ENCODE measurements at regions not wholly inside any gene's neighbourhood (a gene's known extent, or its start where the extent isn't known, plus 50 kb on each side); places are given as distances from the start of the nearest gene placed in this dataset.
"Not testable (repeated sequence)": the region's sequence is repeated elsewhere in the genome, so short reads cannot be mapped to it uniquely, and the experiment has no call there.

DNA sequence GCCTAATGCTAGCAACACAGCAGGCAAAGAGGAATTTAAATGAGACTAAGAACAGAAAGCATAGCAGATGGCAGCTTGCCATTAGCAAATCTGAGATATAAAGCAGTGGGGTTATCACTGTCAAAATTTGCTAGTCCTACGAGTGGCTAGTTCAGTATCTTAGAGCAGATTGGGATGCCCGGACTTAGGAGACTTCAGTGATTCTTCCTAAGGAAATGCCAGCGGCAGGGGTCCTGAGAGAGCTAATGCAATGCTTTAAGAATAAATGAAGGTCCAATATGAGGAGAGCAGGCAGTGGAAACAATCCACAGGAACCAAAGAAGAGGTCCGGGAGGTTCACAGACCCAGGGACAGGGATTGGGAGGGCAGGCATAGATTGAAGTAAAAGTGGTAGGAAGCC is 169.3 kb upstream of the NPSR1 start:
- no peak for DNase-seq

- DNase-seq = no peak
Measured at GRCh38 chr7:34491899-34492298, 166.1 kb upstream of the NPSR1 start.

GRCh38 chr7:34493752-34494151 is 164.3 kb upstream of the NPSR1 start:
- DNase-seq = no peak

DNA sequence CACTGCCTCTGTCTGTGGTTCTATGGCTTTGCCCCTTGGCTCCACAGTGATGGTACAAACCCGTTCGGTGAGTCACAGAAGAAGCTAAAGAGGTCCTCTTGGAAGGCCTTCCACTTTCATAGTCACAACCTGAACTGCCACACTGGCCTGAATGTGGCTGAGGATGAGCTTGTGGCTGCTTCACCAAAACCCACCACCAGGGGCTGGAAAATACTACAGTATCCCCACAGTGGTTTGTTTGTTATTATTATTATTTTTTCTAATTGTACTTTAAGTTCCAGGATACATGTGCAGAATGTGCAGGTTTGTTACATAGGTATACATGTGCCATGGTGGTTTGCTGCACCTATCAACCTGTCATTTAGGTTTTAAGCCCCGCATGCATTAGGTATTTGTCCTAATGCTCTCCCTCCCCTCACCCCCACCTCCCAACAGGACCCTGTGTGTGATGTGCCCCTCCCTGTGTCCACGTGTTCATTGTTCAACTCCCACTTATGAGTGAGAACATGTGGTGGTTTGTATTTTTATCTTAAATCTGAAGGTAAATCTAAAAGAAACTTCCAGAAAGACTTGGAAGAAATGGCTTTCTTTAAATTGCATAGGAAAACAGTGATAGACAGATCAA is 160.8 kb upstream of the NPSR1 start:
- no peak for DNase-seq

DNA sequence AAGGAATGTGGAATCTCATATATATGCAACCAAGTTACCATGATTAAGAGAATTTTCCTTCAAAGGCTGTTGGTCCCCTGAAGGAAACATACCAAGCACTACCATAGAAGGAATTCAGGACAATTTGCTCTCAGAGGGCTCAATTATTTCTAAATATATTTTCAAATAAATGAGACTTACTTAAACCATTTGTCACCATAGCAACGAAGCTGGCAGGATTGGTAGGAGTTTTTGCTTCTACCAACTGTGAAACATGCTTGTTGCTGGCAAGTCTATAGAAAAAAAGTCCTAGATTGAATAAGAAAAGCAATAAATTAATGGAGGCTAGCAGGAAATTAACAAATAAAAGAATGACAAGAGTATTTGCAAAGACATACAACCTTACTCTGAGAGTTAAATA is 156.9 kb upstream of the NPSR1 start:
- DNase-seq = no peak

DNA sequence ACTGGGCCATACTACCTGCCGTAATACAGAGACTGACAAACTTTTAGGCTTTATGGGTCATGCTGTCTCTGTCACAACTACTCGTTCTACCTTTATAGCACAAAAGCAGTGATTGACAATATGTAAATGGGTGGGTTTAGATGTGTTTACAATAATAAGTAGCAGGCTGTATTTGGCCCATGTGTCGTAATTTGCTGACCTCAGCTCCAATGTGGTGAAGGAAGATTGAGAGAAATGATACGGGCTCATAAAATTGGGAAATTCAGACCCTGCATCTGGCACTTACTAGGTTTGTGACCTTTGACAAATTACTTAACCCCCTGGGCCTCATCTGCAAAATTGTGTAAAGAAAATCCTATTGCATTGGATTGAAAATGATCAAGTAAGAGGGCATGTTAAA is 150.8 kb upstream of the NPSR1 start:
- no peak for DNase-seq

DNA sequence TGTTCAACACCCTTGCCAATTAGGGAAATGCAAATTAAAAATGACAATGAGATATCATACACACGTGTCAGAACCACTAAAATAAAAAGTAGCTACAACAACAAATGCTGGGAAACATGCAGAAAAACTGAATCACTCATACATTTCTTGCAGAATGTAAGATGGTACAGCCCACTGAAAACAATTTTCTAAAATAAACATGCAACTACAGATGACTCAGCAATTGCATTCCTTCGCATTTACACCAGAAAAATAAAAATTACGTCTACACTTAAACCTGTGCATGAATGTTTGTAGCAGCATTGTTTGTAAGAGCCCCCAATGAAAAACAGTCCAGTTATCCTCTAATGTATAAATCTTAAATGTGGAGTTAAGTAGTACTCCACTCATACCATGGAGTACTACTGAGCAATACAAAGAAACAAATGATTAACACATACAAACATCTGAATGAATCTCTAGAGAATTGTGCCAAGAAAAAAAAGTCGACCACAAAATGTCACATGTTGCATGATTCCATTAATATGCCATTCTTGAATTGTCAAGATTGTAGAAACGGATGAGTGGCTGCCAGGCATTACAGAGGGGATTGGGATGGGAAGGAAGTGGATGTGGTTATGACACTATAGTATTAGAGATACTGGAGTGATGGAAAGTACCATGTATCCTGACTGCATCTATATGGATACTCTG is 134.6 kb upstream of the NPSR1 start:
- DNase-seq = no peak

GRCh38 chr7:34530259-34530658 is 127.8 kb upstream of the NPSR1 start:
- no peak for DNase-seq

DNA sequence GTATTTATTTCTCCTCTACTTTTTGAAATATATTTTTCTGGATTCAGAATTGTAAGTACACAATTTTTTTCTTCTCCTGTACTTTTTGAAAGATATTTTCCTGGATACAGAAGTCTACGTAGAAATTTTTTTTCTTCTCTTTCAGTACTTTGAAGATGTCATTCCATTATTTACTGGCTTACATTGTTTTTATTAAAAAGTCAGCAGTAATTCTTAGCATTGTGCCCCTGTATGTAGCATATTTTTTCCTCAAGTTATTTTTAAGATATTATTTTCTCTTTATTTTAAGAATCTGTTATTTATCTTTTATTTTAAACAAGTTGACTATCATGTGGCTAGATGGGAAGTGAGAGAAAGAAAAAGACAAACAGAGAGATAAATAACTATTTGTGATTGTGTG is 119.0 kb upstream of the NPSR1 start:
- no peak for DNase-seq

GRCh38 chr7:34544621-34545020 is 113.4 kb upstream of the NPSR1 start:
- DNase-seq = no peak

GRCh38 chr7:34550996-34551395 is 107.0 kb upstream of the NPSR1 start:
- DNase-seq = no peak

DNA sequence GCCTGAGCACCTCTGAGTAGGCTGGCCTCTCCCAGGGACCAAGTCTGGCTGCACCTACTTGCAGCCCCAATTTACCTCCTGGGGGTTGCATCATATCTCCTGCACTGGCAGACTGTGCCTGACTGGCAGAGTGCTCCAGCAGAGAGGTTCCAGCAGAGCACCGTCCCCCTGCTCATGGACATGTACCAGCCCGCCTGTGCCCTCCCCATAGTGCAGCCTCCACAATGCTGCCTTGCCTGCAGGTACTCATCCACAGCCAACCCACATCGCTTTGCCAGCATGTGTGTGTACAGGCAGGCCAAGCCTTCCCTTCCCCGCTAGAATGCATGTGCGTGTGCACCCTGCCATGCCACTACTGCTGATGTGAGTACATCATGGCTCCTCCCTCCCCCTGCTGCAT is 105.5 kb upstream of the NPSR1 start:
- DNase-seq = no peak

DNA sequence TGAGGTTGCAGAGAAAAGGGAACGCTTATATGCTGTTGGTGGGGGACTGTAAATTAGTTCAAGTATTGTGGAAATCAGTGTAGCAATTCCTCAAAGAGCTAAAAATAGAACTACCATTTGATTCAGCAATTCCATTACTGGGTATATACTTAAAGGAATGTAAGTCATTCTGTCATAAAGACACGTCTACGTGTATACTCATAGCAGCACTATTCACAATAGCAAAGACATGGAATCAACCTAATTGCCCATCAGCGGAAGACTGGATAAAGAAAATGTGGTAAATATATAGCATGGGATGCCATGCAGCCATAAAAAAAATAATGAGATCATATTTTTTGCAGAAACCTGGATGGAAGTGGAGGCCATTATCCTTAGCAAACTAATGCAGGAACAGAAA is 100.0 kb upstream of the NPSR1 start:
- no peak for DNase-seq

DNA sequence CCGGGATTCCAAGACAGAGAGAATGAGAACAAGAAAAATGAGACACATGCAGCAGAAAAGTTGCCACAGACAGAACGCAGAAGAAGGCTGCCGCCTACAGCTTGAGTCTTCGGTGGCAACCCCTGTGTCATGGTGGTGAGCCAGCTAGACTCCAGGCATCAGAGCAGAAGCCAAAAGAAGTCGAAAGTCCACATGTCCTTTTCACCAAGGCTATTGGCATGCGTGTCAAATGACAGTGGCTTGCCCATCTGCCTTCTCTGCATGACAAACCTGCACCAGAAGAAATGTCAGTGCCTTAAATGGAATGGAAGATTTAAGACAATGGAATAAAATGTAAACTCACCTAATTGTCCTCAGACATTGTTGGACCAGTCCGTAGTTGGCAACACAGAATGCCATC is 93.9 kb upstream of the NPSR1 start:
- DNase-seq = no peak

- peak in 1 of 2 experiments; percentile 4 for DNase-seq
Measured at GRCh38 chr7:34567906-34568305, 90.1 kb upstream of the NPSR1 start.

DNA sequence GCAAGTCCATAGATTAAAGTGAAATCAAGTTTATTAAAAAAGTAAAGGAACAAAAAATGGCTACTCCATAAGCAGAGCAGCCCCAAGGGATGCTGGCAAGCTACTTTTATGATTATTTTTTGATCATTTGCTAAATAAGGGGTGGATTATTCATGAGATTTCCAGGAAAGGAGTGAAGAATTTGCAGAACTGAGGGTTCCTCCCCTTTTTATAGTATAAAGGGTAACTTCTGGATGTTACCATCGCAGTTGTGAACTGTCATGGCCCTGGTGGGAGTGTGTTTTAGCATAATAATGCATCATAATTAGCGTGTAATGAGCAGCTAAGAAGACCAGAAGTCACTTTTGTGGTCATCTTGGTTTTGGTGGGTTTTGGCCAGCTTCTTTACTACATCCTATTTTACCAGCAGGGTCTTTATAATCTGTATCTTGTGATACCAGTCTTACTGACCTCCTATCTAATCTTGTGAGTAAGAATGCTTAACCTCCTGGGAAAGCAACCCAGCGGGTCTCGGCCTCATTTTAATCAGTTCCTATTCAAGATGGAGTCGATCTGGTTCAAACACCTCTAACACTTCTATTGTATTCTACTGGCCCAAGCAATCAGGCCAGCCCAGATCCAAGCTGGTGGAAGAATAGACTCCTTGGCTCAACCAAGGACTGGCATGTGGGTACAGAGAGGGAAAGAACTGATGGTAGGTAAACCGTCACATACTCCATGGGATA is 87.9 kb upstream of the NPSR1 start:
- no peak for DNase-seq

DNA sequence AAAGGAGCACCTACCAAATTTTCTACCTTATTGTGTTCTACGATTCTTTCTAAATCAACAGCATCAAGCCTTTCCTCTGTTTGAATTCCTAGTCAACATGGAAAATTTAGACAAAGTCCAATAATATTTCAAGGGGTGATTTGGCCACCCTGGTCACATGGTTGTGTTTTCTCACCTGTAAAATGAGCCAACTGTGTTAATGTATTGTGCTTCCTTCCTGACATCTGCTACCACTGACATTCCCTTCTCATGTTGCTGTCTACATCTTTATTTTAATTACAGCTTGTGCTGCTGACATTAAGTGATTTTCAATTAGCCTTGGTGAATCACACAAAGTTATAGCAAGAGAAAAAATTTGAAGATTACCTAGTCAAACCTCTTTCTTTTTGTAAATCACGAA is 83.0 kb upstream of the NPSR1 start:
- DNase-seq = no peak

GRCh38 chr7:34577934-34578333 is 80.1 kb upstream of the NPSR1 start:
- not testable (repeated sequence) for DNase-seq

GRCh38 chr7:34581698-34582097 is 76.3 kb upstream of the NPSR1 start:
- not testable (repeated sequence) for DNase-seq

DNA sequence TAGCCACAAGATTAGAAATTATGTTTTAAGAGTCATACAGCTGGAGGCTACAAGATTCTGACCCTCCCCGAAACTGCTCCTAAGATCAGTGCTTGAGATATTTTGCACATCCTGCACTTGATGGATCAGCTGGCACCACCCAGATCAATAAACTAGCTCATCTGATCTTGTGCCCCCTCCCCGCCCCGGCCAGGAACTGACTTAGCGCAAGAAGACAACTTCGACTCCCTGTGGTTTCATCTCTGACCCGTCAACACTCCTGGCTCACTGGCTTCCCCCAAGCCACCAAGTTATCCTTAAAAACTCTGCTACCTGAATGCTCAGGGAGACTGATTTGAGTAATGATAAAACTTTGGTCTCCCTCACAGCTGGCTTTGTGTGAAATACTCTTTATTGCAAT is 73.5 kb upstream of the NPSR1 start:
- DNase-seq = no peak

DNA sequence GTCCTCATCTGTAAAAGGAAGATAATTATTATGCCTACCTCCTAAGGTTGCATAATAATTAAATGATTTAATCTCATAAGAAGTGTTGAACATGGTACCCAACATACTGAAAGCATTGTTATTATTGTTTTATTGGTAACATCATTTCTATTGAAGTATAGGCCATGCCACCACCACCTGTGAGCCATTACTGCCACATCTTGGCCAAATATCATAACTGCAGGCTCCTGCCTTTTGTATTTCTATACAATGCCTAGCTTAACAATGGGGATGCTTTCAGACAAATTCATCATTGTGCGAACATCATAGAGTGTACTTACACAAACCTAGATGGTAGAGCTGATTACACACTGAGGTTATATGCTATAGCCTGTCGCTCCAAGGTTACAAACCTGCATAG is 61.1 kb upstream of the NPSR1 start:
- peak in 1 of 2 experiments; percentile 2 for DNase-seq

DNA sequence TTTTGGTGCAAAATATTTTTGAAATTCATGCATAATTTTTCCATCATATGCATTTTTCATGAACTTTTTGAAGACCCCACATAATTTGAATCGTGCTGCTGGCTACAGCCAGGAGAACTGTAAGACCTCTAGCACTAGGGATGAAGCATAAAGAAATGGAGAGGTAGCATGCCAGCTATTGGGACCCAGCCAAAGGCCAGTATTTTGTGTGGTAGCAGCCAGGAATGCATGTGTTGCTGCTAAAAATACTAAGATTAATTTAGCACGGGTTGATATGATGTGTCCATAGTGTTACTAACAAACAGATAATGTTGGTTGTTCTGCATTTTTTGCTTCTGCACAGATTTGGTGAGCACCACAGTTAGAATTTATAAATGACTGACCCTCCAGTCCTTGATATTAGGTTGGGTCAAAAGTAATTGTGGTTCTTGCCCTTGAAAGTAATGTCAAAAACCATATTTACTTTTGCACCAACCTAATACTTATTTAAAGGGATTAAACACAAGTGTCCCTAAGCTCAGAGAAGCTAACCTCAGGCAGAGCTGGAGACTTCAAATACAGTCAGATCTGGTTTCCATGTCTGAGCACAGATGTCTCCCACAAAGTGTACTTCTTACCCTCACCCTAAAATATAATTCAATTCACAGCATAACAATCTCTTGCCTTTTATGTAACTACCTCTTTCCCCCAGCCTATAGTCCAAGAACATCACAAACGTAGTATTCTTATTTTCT is 54.1 kb upstream of the NPSR1 start:
- DNase-seq = no peak
